ENCODE measurements at regions not wholly inside any gene's neighbourhood (a gene's known extent, or its start where the extent isn't known, plus 50 kb on each side); places are given as distances from the start of the nearest gene placed in this dataset.

- no peaks in the 10 kb centered on the region for H3K27me3 Mint-ChIP-seq (ENCODE audit: low read depth)
- TF ChIP-seq CTCF (IDR thresholded peaks at IDR 0.05; ENCODE audit: unreplicated experiment): no peak
- peaks cover 17% of the 10 kb centered on the region for H3K9me3 Mint-ChIP-seq
- H3K27ac Mint-ChIP-seq: no peak overlapping the region
- no peaks in the 10 kb centered on the region for H3K36me3 Mint-ChIP-seq
- no peaks in the 10 kb centered on the region for H3K4me1 Mint-ChIP-seq
- no peak for DNase-seq (ENCODE audit: low spot score in 2 of 2, unreplicated experiment in 2 of 2)
- H3K4me3 Mint-ChIP-seq: no peak overlapping the region
These were observed 240.8 kb upstream of the CMC1 start for GRCh38 chr3:28000608-28001007.

- Mint-ChIP-seq H3K27ac (no peak overlapping the region), H3K4me1 (no peaks in the 10 kb centered on the region), H3K36me3 (no peaks in the 10 kb centered on the region), H3K4me3 (no peak overlapping the region), H3K9me3 (peaks cover 11% of the 10 kb centered on the region), H3K27me3 (ENCODE audit: low read depth) (no peaks in the 10 kb centered on the region)
- no peak for DNase-seq (ENCODE audit: low spot score in 2 of 2, unreplicated experiment in 2 of 2)
- TF ChIP-seq CTCF (IDR thresholded peaks at IDR 0.05; ENCODE audit: unreplicated experiment): no peak
These were observed 233.2 kb upstream of the CMC1 start for GRCh38 chr3:28008235-28008634.

- no peak for DNase-seq (ENCODE audit: low spot score in 2 of 2, unreplicated experiment in 2 of 2)
- H3K36me3 Mint-ChIP-seq: no peaks in the 10 kb centered on the region
- H3K9me3 Mint-ChIP-seq: no peaks in the 10 kb centered on the region
- TF ChIP-seq CTCF (IDR thresholded peaks at IDR 0.05; ENCODE audit: unreplicated experiment): no peak
- no peaks in the 10 kb centered on the region for H3K27me3 Mint-ChIP-seq (ENCODE audit: low read depth)
- H3K27ac Mint-ChIP-seq: no peak overlapping the region
- H3K4me3 Mint-ChIP-seq: no peak overlapping the region
- H3K4me1 Mint-ChIP-seq: no peaks in the 10 kb centered on the region
These were observed 228.6 kb upstream of the CMC1 start for GRCh38 chr3:28012830-28013229.

- no peaks in the 10 kb centered on the region for H3K27me3 Mint-ChIP-seq (ENCODE audit: low read depth)
- no peak overlapping the region for H3K27ac Mint-ChIP-seq
- no peak for TF ChIP-seq CTCF (IDR thresholded peaks at IDR 0.05; ENCODE audit: unreplicated experiment)
- no peaks in the 10 kb centered on the region for H3K36me3 Mint-ChIP-seq
- H3K9me3 Mint-ChIP-seq: no peaks in the 10 kb centered on the region
- no peaks in the 10 kb centered on the region for H3K4me1 Mint-ChIP-seq
- H3K4me3 Mint-ChIP-seq: no peak overlapping the region
- DNase-seq (ENCODE audit: low spot score in 2 of 2, unreplicated experiment in 2 of 2): no peak
These were observed 227.4 kb upstream of the CMC1 start for GRCh38 chr3:28013864-28014473.

- no peak overlapping the region for H3K27ac Mint-ChIP-seq
These were observed 222.3 kb upstream of the CMC1 start for GRCh38 chr3:28018925-28019718.

More at GRCh38 chr3:28018925-28019718, 222.3 kb upstream of the CMC1 start:
- no peaks in the 10 kb centered on the region for H3K27me3 Mint-ChIP-seq (ENCODE audit: low read depth)
- no peak for TF ChIP-seq CTCF (IDR thresholded peaks at IDR 0.05; ENCODE audit: unreplicated experiment)
- H3K4me3 Mint-ChIP-seq: no peak overlapping the region
- H3K4me1 Mint-ChIP-seq: no peaks in the 10 kb centered on the region
- H3K9me3 Mint-ChIP-seq: peaks cover 9% of the 10 kb centered on the region
- no peak for DNase-seq (ENCODE audit: low spot score in 2 of 2, unreplicated experiment in 2 of 2)
- peaks cover 5% of the 10 kb centered on the region for H3K36me3 Mint-ChIP-seq

Data from mesothelial cell of epicardium (in vitro differentiated cells).